ENCODE measurements at regions not wholly inside any gene's neighbourhood (a gene's known extent, or its start where the extent isn't known, plus 50 kb on each side); places are given as distances from the start of the nearest gene placed in this dataset.

GRCh38 chr4:3821580-3822229, 55.5 kb downstream of the ADRA2C start:
- H3K4me1 ChIP-seq (ENCODE audit: control insufficient read depth in 1 of 2, insufficient read depth in 2 of 2, low read length in 2 of 2): no peaks in the 10 kb centered on the region
- no peak overlapping the region for H3K4me2 ChIP-seq (ENCODE audit: low read length)
- WGBS (ENCODE audit: extremely low coverage, insufficient coverage, insufficient read length): no CpG with 5 or more reads among the region's 15 CpGs
- no peak overlapping the region for H2AFZ ChIP-seq (ENCODE audit: insufficient read depth, low read length, poor library complexity)
- H3K36me3 ChIP-seq (ENCODE audit: control insufficient read depth in 1 of 2, insufficient read depth in 2 of 2, low read length in 2 of 2): no peaks in the 10 kb centered on the region
- no peak overlapping the region for H3K27ac ChIP-seq (ENCODE audit: low read depth, low read length)
- DNase-seq: no peak
- no peak overlapping the region for H3K4ac ChIP-seq (ENCODE audit: low read depth, low read length)
- H4K91ac ChIP-seq (ENCODE audit: low read depth, low read length): no peak overlapping the region
- H3K9ac ChIP-seq (ENCODE audit: low read length): no peak overlapping the region
- H3K23ac ChIP-seq (ENCODE audit: low read length): no peak overlapping the region
- H3K79me2 ChIP-seq (ENCODE audit: control insufficient read depth, insufficient read depth, low read length, poor library complexity): no peaks in the 10 kb centered on the region
- H2BK120ac ChIP-seq (ENCODE audit: insufficient read depth, low read length, poor library complexity): no peak overlapping the region
- no peak overlapping the region for H2AK5ac ChIP-seq (ENCODE audit: low read length)
- no peaks in the 10 kb centered on the region for H3K79me1 ChIP-seq (ENCODE audit: low read length)
- no peak overlapping the region for H2BK5ac ChIP-seq (ENCODE audit: low read depth, low read length, poor library complexity)
- H2BK12ac ChIP-seq (ENCODE audit: low read length): no peak overlapping the region
- peaks cover 4% of the 10 kb centered on the region for H3K9me3 ChIP-seq (ENCODE audit: insufficient read depth, low read depth, low read length)
- H3K18ac ChIP-seq (ENCODE audit: low read length): no peak overlapping the region
- H3K27me3 ChIP-seq (ENCODE audit: insufficient read depth, low read length): no peaks in the 10 kb centered on the region
- H3K14ac ChIP-seq (ENCODE audit: low read length): no peak overlapping the region
- no peak overlapping the region for H4K8ac ChIP-seq (ENCODE audit: low read depth, low read length)
- H4K12ac ChIP-seq (ENCODE audit: low read depth, low read length): no peak overlapping the region
- peak overlapping the region; percentile 26 for H3K4me3 ChIP-seq (ENCODE audit: low read depth, low read length)

- no peak overlapping the region for H3K4me3 ChIP-seq (ENCODE audit: low read depth, low read length)
- H2BK120ac ChIP-seq (ENCODE audit: insufficient read depth, low read length, poor library complexity): no peak overlapping the region
- H3K27ac ChIP-seq (ENCODE audit: low read depth, low read length): no peak overlapping the region
- H3K18ac ChIP-seq (ENCODE audit: low read length): no peak overlapping the region
- no peak overlapping the region for H3K14ac ChIP-seq (ENCODE audit: low read length)
- WGBS (ENCODE audit: extremely low coverage, insufficient coverage, insufficient read length): no CpG with 5 or more reads among the region's 22 CpGs
- no peak overlapping the region for H3K4me2 ChIP-seq (ENCODE audit: low read length)
- peak; percentile 73 to 74 for DNase-seq
- no peak overlapping the region for H3K23ac ChIP-seq (ENCODE audit: low read length)
- no peaks in the 10 kb centered on the region for H3K36me3 ChIP-seq (ENCODE audit: control insufficient read depth in 1 of 2, insufficient read depth in 2 of 2, low read length in 2 of 2)
- H3K9ac ChIP-seq (ENCODE audit: low read length): no peak overlapping the region
- no peaks in the 10 kb centered on the region for H3K79me1 ChIP-seq (ENCODE audit: low read length)
- no peaks in the 10 kb centered on the region for H3K27me3 ChIP-seq (ENCODE audit: insufficient read depth, low read length)
- no peak overlapping the region for H2AK5ac ChIP-seq (ENCODE audit: low read length)
- H3K79me2 ChIP-seq (ENCODE audit: control insufficient read depth, insufficient read depth, low read length, poor library complexity): no peaks in the 10 kb centered on the region
- H3K4ac ChIP-seq (ENCODE audit: low read depth, low read length): no peak overlapping the region
- H3K9me3 ChIP-seq (ENCODE audit: insufficient read depth, low read depth, low read length): peaks cover 2% of the 10 kb centered on the region
- no peak overlapping the region for H4K8ac ChIP-seq (ENCODE audit: low read depth, low read length)
- no peaks in the 10 kb centered on the region for H3K4me1 ChIP-seq (ENCODE audit: control insufficient read depth in 1 of 2, insufficient read depth in 2 of 2, low read length in 2 of 2)
- no peak overlapping the region for H2AFZ ChIP-seq (ENCODE audit: insufficient read depth, low read length, poor library complexity)
- no peak overlapping the region for H4K91ac ChIP-seq (ENCODE audit: low read depth, low read length)
- H4K12ac ChIP-seq (ENCODE audit: low read depth, low read length): no peak overlapping the region
- no peak overlapping the region for H2BK5ac ChIP-seq (ENCODE audit: low read depth, low read length, poor library complexity)
- H2BK12ac ChIP-seq (ENCODE audit: low read length): no peak overlapping the region
These were observed 56.2 kb downstream of the ADRA2C start for GRCh38 chr4:3822230-3822947.

GRCh38 chr4:3823496-3824341, 57.5 kb downstream of the ADRA2C start:
- H4K12ac ChIP-seq (ENCODE audit: low read depth, low read length): no peak overlapping the region
- H4K8ac ChIP-seq (ENCODE audit: low read depth, low read length): no peak overlapping the region
- H3K4ac ChIP-seq (ENCODE audit: low read depth, low read length): no peak overlapping the region
- H2BK5ac ChIP-seq (ENCODE audit: low read depth, low read length, poor library complexity): no peak overlapping the region
- H2BK120ac ChIP-seq (ENCODE audit: insufficient read depth, low read length, poor library complexity): no peak overlapping the region
- no peaks in the 10 kb centered on the region for H3K9me3 ChIP-seq (ENCODE audit: insufficient read depth, low read depth, low read length)
- no peaks in the 10 kb centered on the region for H3K79me1 ChIP-seq (ENCODE audit: low read length)
- WGBS (ENCODE audit: extremely low coverage, insufficient coverage, insufficient read length): no CpG with 5 or more reads among the region's 34 CpGs
- no peak overlapping the region for H2AFZ ChIP-seq (ENCODE audit: insufficient read depth, low read length, poor library complexity)
- no peak overlapping the region for H3K9ac ChIP-seq (ENCODE audit: low read length)
- no peak overlapping the region for H3K4me2 ChIP-seq (ENCODE audit: low read length)
- H4K91ac ChIP-seq (ENCODE audit: low read depth, low read length): no peak overlapping the region
- no peak overlapping the region for H3K23ac ChIP-seq (ENCODE audit: low read length)
- no peak overlapping the region for H3K4me3 ChIP-seq (ENCODE audit: low read depth, low read length)
- H3K36me3 ChIP-seq (ENCODE audit: control insufficient read depth in 1 of 2, insufficient read depth in 2 of 2, low read length in 2 of 2): no peaks in the 10 kb centered on the region
- H2AK5ac ChIP-seq (ENCODE audit: low read length): no peak overlapping the region
- no peaks in the 10 kb centered on the region for H3K79me2 ChIP-seq (ENCODE audit: control insufficient read depth, insufficient read depth, low read length, poor library complexity)
- no peak overlapping the region for H3K18ac ChIP-seq (ENCODE audit: low read length)
- peak; percentile 50 to 67 for DNase-seq
- no peak overlapping the region for H3K14ac ChIP-seq (ENCODE audit: low read length)
- H3K27me3 ChIP-seq (ENCODE audit: insufficient read depth, low read length): no peaks in the 10 kb centered on the region
- H3K27ac ChIP-seq (ENCODE audit: low read depth, low read length): no peak overlapping the region
- H3K4me1 ChIP-seq (ENCODE audit: control insufficient read depth in 1 of 2, insufficient read depth in 2 of 2, low read length in 2 of 2): no peaks in the 10 kb centered on the region
- no peak overlapping the region for H2BK12ac ChIP-seq (ENCODE audit: low read length)

GRCh38 chr4:3824521-3825270, 58.5 kb downstream of the ADRA2C start:
- Histone ChIP-seq H4K8ac (ENCODE audit: low read depth, low read length) (no peak overlapping the region), H3K79me1 (ENCODE audit: low read length) (no peaks in the 10 kb centered on the region), H3K27ac (ENCODE audit: low read depth, low read length) (no peak overlapping the region), H4K91ac (ENCODE audit: low read depth, low read length) (no peak overlapping the region), H3K9me3 (ENCODE audit: insufficient read depth, low read depth, low read length) (peaks cover 3% of the 10 kb centered on the region), H2BK12ac (ENCODE audit: low read length) (no peak overlapping the region), H2AK5ac (ENCODE audit: low read length) (no peak overlapping the region), H3K36me3 (ENCODE audit: control insufficient read depth in 1 of 2, insufficient read depth in 2 of 2, low read length in 2 of 2) (no peaks in the 10 kb centered on the region), H3K4ac (ENCODE audit: low read depth, low read length) (no peak overlapping the region), H3K9ac (ENCODE audit: low read length) (no peak overlapping the region), H3K4me2 (ENCODE audit: low read length) (no peak overlapping the region), H3K14ac (ENCODE audit: low read length) (no peak overlapping the region), H4K12ac (ENCODE audit: low read depth, low read length) (no peak overlapping the region), H2BK5ac (ENCODE audit: low read depth, low read length, poor library complexity) (no peak overlapping the region), H3K23ac (ENCODE audit: low read length) (no peak overlapping the region), H3K27me3 (ENCODE audit: insufficient read depth, low read length) (no peaks in the 10 kb centered on the region), H2BK120ac (ENCODE audit: insufficient read depth, low read length, poor library complexity) (no peak overlapping the region), H3K79me2 (ENCODE audit: control insufficient read depth, insufficient read depth, low read length, poor library complexity) (no peaks in the 10 kb centered on the region), H3K4me1 (ENCODE audit: control insufficient read depth in 1 of 2, insufficient read depth in 2 of 2, low read length in 2 of 2) (no peaks in the 10 kb centered on the region), H3K18ac (ENCODE audit: low read length) (no peak overlapping the region), H2AFZ (ENCODE audit: insufficient read depth, low read length, poor library complexity) (no peak overlapping the region), H3K4me3 (ENCODE audit: low read depth, low read length) (no peak overlapping the region)
- WGBS (ENCODE audit: extremely low coverage, insufficient coverage, insufficient read length): no CpG with 5 or more reads among the region's 19 CpGs
- DNase-seq: peak; percentile 14 to 25

Data from trophoblast cell (in vitro differentiated cells and primary cell).